DND-41 (cell line): ENCODE measurements at regions not wholly inside any gene's neighbourhood (a gene's known extent, or its start where the extent isn't known, plus 50 kb on each side); places are given as distances from the start of the nearest gene placed in this dataset.

Experiments
- EZH2 ChIP-seq: IDR thresholded peaks from 3 replicates; pipeline ENCODE4 v1.6.1; 2012; ENCODE audit warnings: borderline replicate concordance, low read depth, mild to moderate bottlenecking, moderate library complexity, low read length, inconsistent platforms; ENCODE audit not compliant: severe bottlenecking
- TF ChIP-seq, protein P1 (sequence below): IDR thresholded peaks from 2 replicates; pipeline ENCODE4 v1.5.1; 2012; ENCODE audit warnings: borderline replicate concordance, low read length, moderate library complexity, mild to moderate bottlenecking; ENCODE audit not compliant: poor library complexity, severe bottlenecking; ENCODE audit errors: extremely low read depth

DNA sequence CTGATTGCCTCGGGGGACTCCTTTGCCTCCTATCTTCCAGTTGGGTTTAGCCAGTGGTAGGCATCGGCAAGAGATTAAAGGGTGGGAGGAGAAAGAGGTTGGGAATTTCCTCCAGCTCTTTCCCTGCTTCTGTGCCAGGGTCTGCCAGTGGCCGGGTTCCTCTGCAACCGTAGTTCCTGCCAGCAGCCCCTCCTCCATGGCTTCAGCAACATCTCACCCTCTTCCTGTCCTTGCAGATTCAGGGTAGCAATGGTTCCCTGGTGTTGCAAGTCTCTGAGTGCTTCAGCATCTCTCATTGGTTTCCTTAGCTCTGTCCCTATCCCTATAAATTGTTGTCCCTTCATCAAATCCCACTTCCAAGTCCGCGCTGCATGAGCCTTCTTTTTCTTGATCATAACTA, 223.1 kb upstream of the JUN start:
- TF ChIP-seq, protein P1, sequence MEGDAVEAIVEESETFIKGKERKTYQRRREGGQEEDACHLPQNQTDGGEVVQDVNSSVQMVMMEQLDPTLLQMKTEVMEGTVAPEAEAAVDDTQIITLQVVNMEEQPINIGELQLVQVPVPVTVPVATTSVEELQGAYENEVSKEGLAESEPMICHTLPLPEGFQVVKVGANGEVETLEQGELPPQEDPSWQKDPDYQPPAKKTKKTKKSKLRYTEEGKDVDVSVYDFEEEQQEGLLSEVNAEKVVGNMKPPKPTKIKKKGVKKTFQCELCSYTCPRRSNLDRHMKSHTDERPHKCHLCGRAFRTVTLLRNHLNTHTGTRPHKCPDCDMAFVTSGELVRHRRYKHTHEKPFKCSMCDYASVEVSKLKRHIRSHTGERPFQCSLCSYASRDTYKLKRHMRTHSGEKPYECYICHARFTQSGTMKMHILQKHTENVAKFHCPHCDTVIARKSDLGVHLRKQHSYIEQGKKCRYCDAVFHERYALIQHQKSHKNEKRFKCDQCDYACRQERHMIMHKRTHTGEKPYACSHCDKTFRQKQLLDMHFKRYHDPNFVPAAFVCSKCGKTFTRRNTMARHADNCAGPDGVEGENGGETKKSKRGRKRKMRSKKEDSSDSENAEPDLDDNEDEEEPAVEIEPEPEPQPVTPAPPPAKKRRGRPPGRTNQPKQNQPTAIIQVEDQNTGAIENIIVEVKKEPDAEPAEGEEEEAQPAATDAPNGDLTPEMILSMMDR, result no peak
- no peak for TF ChIP-seq EZH2
